ENCODE measurements at regions not wholly inside any gene's neighbourhood (a gene's known extent, or its start where the extent isn't known, plus 50 kb on each side); places are given as distances from the start of the nearest gene placed in this dataset.
A peak's percentile ranks its signal among the peaks of the same experiment; 100 is the strongest.

GRCh38 chr16:10312784-10313724, 72.8 kb upstream of the ATF7IP2 start:
- DNase-seq (ENCODE audit: insufficient read length, low spot score) = no peak
- FAIRE-seq = no peak

DNA sequence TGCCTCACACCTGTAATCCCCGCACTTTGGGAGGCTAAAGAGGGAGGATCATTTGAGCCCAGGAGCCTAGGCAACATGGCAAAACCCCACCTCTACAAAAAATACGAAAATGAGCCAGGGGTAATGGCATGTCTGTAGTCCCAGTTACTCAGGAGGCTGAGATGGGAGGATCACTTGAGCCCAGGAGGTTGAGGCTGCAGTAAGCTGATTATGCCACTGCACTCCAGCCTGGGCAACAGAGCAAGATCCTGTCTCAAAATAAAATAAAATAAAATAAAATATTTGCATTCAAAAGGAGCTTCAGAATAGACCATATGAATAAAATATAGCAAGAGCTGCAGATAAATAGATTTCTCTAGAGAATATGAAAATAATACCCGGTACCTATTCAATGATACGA, 71.5 kb upstream of the ATF7IP2 start:
- FAIRE-seq = no peak
- no peak for DNase-seq (ENCODE audit: insufficient read length, low spot score)

GRCh38 chr16:10314811-10315210, 71.0 kb upstream of the ATF7IP2 start:
- DNase-seq (ENCODE audit: insufficient read length, low spot score) = peak; percentile 48
- no peak for FAIRE-seq

DNA sequence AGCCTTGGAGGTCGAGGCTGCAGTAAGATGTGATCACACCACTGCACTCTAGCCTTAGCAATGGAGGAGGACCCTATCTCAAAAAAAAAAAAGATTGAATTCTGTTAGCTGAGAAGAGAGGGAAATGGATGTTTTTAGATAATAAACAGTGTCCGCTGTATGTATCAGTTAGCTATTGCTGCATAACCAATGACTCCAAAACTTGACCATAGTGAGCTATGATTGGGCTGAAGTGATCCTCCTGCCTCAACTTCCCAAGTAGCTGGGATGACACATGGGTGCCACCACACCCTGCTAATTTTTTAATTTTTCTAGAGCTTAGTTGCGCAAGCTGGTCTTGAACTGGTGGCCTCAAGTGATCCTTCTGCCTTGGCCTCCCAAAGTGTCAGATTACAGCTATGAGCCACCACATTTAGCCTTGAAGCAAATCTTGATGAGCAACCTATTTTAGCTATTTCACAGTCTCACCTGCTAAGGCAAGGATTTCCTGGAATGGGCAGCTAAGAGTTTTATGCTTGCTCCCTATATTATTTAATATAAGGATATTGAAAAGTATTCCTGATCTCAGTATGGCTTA, 68.3 kb upstream of the ATF7IP2 start:
- no peak for FAIRE-seq

GRCh38 chr16:10318798-10319500, 66.9 kb upstream of the ATF7IP2 start:
- DNase-seq (ENCODE audit: insufficient read length, low spot score) = no peak
- FAIRE-seq = no peak

More for the DNA sequence above, 68.3 kb upstream of the ATF7IP2 start:
- DNase-seq (ENCODE audit: insufficient read length, low spot score) = no peak

DNA sequence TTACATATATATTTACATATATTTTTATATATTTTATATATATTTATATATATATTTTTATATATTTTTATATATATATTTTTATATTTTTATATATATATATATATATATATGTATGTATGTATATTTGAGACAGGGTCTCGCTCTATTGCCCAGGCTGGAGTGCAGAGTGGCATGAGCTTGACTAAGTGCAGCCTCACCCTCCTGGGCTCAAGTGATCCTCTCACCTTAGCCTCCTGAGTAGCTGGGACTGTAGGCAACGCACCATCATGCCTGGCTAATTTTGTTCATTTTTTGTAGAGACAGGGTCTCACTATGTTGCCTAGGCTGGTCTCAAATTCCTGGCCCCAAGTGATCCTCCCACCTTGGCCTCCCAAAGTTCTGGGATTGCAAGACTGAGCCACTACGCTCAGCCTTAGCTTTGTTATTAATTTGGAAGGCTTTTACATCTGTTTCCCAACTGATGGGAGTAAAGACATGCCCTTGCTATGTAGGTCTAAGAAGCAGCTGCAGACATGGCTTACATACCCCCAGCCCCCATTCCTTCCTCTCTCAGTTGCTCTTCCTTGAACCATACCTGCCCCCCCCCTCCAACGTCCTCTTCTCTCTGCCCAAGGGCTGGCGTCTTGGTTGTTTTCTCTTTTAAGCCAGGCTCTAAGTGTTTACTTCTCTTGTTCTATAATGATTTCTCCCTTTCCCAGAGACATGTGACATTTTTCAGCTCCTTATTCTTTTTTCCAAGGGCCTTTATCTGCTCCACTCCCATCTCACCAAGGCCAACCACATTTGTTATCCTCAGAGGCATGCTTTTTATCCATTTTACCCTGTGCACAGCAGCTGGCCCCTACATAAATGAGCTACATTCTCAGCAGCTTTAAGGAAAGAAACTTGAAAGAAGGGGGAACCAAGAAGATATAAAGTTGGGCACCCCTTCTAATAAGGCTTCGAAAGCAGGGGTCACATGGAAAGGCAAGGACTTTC, 64.2 kb upstream of the ATF7IP2 start:
- FAIRE-seq = no peak

GRCh38 chr16:10322723-10323527, 62.9 kb upstream of the ATF7IP2 start:
- DNase-seq (ENCODE audit: insufficient read length, low spot score) (no peak), FAIRE-seq (no peak)

More for the DNA sequence above, 64.2 kb upstream of the ATF7IP2 start:
- no peak for DNase-seq (ENCODE audit: insufficient read length, low spot score)

GRCh38 chr16:10323528-10323869, 62.4 kb upstream of the ATF7IP2 start:
- FAIRE-seq = no peak
- no peak for DNase-seq (ENCODE audit: insufficient read length, low spot score)

DNA sequence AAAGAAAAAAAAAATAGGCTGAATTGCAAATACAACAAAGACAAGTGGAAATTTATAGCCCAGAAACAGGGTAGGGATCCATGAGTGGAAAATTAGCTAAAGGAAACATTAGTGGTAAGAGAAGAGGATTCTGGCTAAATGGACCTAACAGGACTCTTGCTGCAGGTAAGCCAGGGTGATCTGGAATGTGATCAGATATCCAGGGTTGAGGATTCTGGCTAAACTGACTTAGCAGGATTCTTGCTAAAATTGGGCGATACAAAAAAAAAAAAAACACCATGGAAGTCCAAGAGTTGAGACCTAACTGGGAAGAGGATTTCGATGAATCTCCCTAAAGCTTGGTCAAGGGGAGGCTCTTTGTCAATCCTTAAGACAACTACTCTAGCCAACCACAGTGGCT, 61.7 kb upstream of the ATF7IP2 start:
- FAIRE-seq = no peak
- DNase-seq (ENCODE audit: insufficient read length, low spot score) = no peak

GRCh38 chr16:10325783-10326543, 59.9 kb upstream of the ATF7IP2 start:
- DNase-seq (ENCODE audit: insufficient read length, low spot score) = no peak
- FAIRE-seq = no peak

DNA sequence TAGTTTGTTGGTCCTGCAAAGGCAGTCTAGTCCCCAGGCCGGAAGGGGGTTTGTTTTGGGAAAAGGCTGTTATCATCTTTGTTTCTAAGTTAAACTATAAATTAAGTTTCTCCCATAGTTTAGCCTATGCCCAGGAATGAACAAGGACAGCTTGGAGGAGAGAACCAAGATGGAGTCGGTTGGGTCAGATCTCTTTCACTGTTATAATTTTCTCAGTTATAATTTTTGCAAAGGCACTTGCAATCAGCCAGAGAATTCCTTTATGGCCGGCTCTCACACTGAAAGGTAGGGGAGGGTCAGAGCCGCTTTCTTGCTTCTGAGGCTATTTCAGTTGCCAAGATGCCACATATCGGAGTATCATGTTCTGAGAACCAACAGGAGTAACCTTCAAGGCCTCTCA, 59.2 kb upstream of the ATF7IP2 start:
- FAIRE-seq (no peak), DNase-seq (ENCODE audit: insufficient read length, low spot score) (no peak)

- peak; percentile 32 for DNase-seq (ENCODE audit: insufficient read length, low spot score)
- FAIRE-seq = peak; percentile 26
Observed at GRCh38 chr16:10328291-10328690, 57.6 kb upstream of the ATF7IP2 start.

GRCh38 chr16:10332241-10332640, 53.6 kb upstream of the ATF7IP2 start:
- FAIRE-seq (no peak), DNase-seq (ENCODE audit: insufficient read length, low spot score) (no peak)

GRCh38 chr16:10332775-10333174, 53.1 kb upstream of the ATF7IP2 start:
- no peak for DNase-seq (ENCODE audit: insufficient read length, low spot score)
- FAIRE-seq = no peak

GRCh38 chr16:10333321-10334032, 52.4 kb upstream of the ATF7IP2 start:
- FAIRE-seq (no peak), DNase-seq (ENCODE audit: insufficient read length, low spot score) (no peak)

DNA sequence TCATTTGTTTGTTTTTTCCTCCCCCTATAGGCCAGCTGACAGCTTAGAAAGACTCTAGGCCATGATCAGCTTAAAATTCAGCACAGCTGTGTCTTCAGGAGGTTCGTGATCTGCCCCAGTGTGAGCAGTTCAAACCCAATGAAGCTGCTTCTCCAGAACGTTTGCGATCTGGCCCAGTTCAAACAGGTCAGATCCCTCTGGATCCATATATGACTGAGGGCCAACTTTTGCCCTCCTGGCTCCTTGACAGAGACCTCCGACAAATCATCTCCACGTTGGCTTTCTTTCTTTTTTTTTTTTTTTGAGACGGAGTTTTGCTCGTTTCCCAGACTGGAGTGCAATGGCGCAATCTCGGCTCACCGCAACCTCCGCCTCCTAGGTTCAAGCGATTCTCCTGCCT, 50.2 kb upstream of the ATF7IP2 start:
- DNase-seq (ENCODE audit: insufficient read length, low spot score) (no peak), FAIRE-seq (no peak)

All from HTR-8/SVneo (cell line).